H1 (cell line): ENCODE measurements at regions not wholly inside any gene's neighbourhood (a gene's known extent, or its start where the extent isn't known, plus 50 kb on each side); places are given as distances from the start of the nearest gene placed in this dataset.

ENCODE experiments used
- CTCF ChIA-PET: fragments of 300-600 bp; sonication (Branson Sonifier 250); formaldehyde crosslinking; loops from one replicate; lab custom pipeline; 2021; ENCODE audit not compliant: partially characterized antibody; lab: Charles Lee
- POLR2A ChIA-PET: fragments of 300-600 bp; sonication (Branson Sonifier 250); formaldehyde crosslinking; loops from one replicate; lab custom pipeline; 2021; ENCODE audit warnings: inconsistent platforms; ENCODE audit not compliant: partially characterized antibody; lab: Charles Lee
- DNase-seq, 2 experiments: peaks; one replicate each; pipeline versions ENCODE4 v3.0.0 to v3.0.0-alpha.2; 2010 to 2022; ENCODE audit warnings: low spot score in 2 of 2, low read depth in 1 of 2, mixed read lengths in 1 of 2
- FAIRE-seq: peaks from 2 replicates; lab custom pipeline; 2011; peaks lifted over from hg19 to GRCh38; lab: Jason Lieb, UNC
- H2AFZ ChIP-seq: 2 replicates; pipeline ENCODE4 v1.8.1; 2012; ENCODE audit warnings: low read length, inconsistent platforms
- H2AK5ac ChIP-seq: 2 replicates; pipeline ENCODE4 v1.6.1; 2013; ENCODE audit warnings: low read depth, low read length
- H2BK120ac ChIP-seq: replicated peaks from 2 replicates; pipeline ENCODE3; 2013; ENCODE audit warnings: low read depth, low read length, inconsistent platforms
- H2BK12ac ChIP-seq: 2 replicates; pipeline ENCODE4 v1.6.1; 2013; ENCODE audit warnings: low read depth, low read length
- H2BK15ac ChIP-seq: 2 replicates; pipeline ENCODE4 v1.6.1; 2013; ENCODE audit warnings: low read length
- H2BK20ac ChIP-seq: 2 replicates; pipeline ENCODE4 v1.6.1; 2013; ENCODE audit warnings: low read length
- H2BK5ac ChIP-seq: 2 replicates; pipeline ENCODE4 v1.6.1; 2013; ENCODE audit warnings: low read depth, low read length
- H3K14ac ChIP-seq: 2 replicates; pipeline ENCODE4 v1.6.1; 2013; ENCODE audit warnings: inconsistent platforms; ENCODE audit not compliant: insufficient read length
- H3K18ac ChIP-seq: 2 replicates; pipeline ENCODE4 v1.6.1; 2013; ENCODE audit warnings: low read length; ENCODE audit errors: extremely low read depth
- H3K23ac ChIP-seq: 2 replicates; pipeline ENCODE4 v1.6.1; 2013; ENCODE audit warnings: inconsistent platforms; ENCODE audit not compliant: insufficient read length
- H3K23me2 ChIP-seq: 2 replicates; pipeline ENCODE4 v1.6.1; 2013; ENCODE audit warnings: low read depth, low read length
- H3K27ac ChIP-seq: 2 replicates; pipeline ENCODE4 v1.6.1; 2011; ENCODE audit warnings: low read depth, low read length, inconsistent platforms
- H3K27me3 ChIP-seq, 4 experiments: replicated peaks in 1 of 4; 1 replicate in 1 of 4; 2 replicates in 3 of 4; pipeline versions ENCODE4 v1.6.1 to v1.8.1; 2011 to 2013; ENCODE audit warnings: low read length in 3 of 4, mild to moderate bottlenecking in 3 of 4, inconsistent platforms in 2 of 4, mixed read lengths in 2 of 4, moderate library complexity in 1 of 4; ENCODE audit not compliant: control insufficient read depth in 3 of 4, insufficient read depth in 3 of 4; ENCODE audit errors: extremely low read depth in 1 of 4
- H3K36me3 ChIP-seq, 4 experiments: 2 replicates each; pipeline versions ENCODE4 v1.6.1 to v1.8.1; 2011 to 2013; ENCODE audit warnings: mild to moderate bottlenecking in 4 of 4, low read length in 3 of 4, moderate library complexity in 2 of 4, control low read depth in 1 of 4, inconsistent platforms in 1 of 4; ENCODE audit not compliant: insufficient read depth in 4 of 4, control insufficient read depth in 2 of 4
- H3K4ac ChIP-seq: replicated peaks from 2 replicates; pipeline ENCODE3; 2013; ENCODE audit warnings: low read length, low read depth, mixed read lengths, inconsistent platforms; ENCODE audit not compliant: insufficient read length
- H3K4me1 ChIP-seq, 4 experiments: replicated peaks in 1 of 4; 1 replicate in 1 of 4; 2 replicates in 3 of 4; pipeline versions ENCODE4 v1.6.1 to v1.8.1; 2011 to 2013; ENCODE audit warnings: low read length in 3 of 4, inconsistent platforms in 2 of 4, mixed read lengths in 1 of 4; ENCODE audit not compliant: insufficient read depth in 4 of 4, control insufficient read depth in 3 of 4
- H3K4me2 ChIP-seq, 2 experiments: 2 replicates each; pipeline versions ENCODE4 v1.6.1 to v1.8.1; 2011 to 2013; ENCODE audit warnings: low read depth in 2 of 2, low read length in 2 of 2, control low read depth in 1 of 2, inconsistent platforms in 1 of 2, mild to moderate bottlenecking in 1 of 2; ENCODE audit not compliant: insufficient read depth in 1 of 2
- H3K4me3 ChIP-seq, 4 experiments: fragments of 200-600, 300-600 bp in 1 of 4; sonication (generic), shearing (Covaris generic), sonication (Bioruptor Twin) in 1 of 4; 2 replicates each; pipeline versions ENCODE4 v1.5.1 to v1.8.1; 2011 to 2016; ENCODE audit warnings: low read length in 4 of 4, low read depth in 3 of 4, control low read depth in 2 of 4, inconsistent platforms in 2 of 4, mild to moderate bottlenecking in 2 of 4, mixed read lengths in 1 of 4, moderate library complexity in 1 of 4; ENCODE audit not compliant: insufficient read depth in 2 of 4; ENCODE audit errors: extremely low read depth in 1 of 4
- H3K56ac ChIP-seq: replicated peaks from 2 replicates; pipeline ENCODE3; 2013; ENCODE audit warnings: low read depth, mild to moderate bottlenecking, mixed read lengths, low read length, inconsistent platforms; ENCODE audit not compliant: insufficient read length
- H3K79me1 ChIP-seq: 2 replicates; pipeline ENCODE4 v1.6.1; 2013; ENCODE audit warnings: low read depth, low read length, control low read depth
- H3K79me2 ChIP-seq, 2 experiments: 2 replicates each; pipeline versions ENCODE4 v1.6.1 to v1.8.1; 2012 to 2013; ENCODE audit warnings: low read length in 2 of 2, mild to moderate bottlenecking in 2 of 2, inconsistent platforms in 1 of 2; ENCODE audit not compliant: insufficient read depth in 2 of 2, control insufficient read depth in 1 of 2
- H3K9ac ChIP-seq, 4 experiments: replicated peaks in 1 of 4; 1 replicate in 1 of 4; 2 replicates in 3 of 4; pipeline versions ENCODE4 v1.6.1 to v1.8.1; 2011 to 2013; ENCODE audit warnings: low read depth in 3 of 4, low read length in 3 of 4, control low read depth in 2 of 4, mild to moderate bottlenecking in 2 of 4, moderate library complexity in 2 of 4, inconsistent platforms in 1 of 4; ENCODE audit errors: extremely low read depth in 1 of 4
- H3K9me3 ChIP-seq, 2 experiments: 2 replicates each; pipeline versions ENCODE4 v1.6.1 to v1.8.1; 2012 to 2013; ENCODE audit warnings: mild to moderate bottlenecking in 2 of 2, moderate library complexity in 2 of 2, control low read depth in 1 of 2, inconsistent platforms in 1 of 2, low read depth in 1 of 2, low read length in 1 of 2, mixed read lengths in 1 of 2; ENCODE audit not compliant: insufficient read depth in 2 of 2
- H4K20me1 ChIP-seq, 2 experiments: replicated peaks in 1 of 2; 2 replicates each; pipeline versions ENCODE3 to v1.8.1; 2011 to 2013; ENCODE audit warnings: inconsistent platforms in 2 of 2, low read length in 2 of 2, mild to moderate bottlenecking in 1 of 2; ENCODE audit not compliant: insufficient read depth in 2 of 2, control insufficient read depth in 1 of 2
- H4K5ac ChIP-seq: 2 replicates; pipeline ENCODE4 v1.6.1; 2013; ENCODE audit warnings: low read length, low read depth, mixed read lengths, inconsistent platforms; ENCODE audit not compliant: insufficient read length
- H4K8ac ChIP-seq: 2 replicates; pipeline ENCODE4 v1.8.0; 2013; ENCODE audit warnings: mild to moderate bottlenecking, moderate library complexity, low read length, inconsistent platforms; ENCODE audit not compliant: insufficient read depth; ENCODE audit errors: extremely low read depth
- H4K91ac ChIP-seq: replicated peaks from 2 replicates; pipeline ENCODE3; 2013; ENCODE audit warnings: low read length, mixed read lengths, inconsistent platforms; ENCODE audit not compliant: insufficient read length
- BACH1 ChIP-seq: IDR thresholded peaks from 2 replicates; pipeline ENCODE4 v1.6.1; 2012; ENCODE audit warnings: low read length, improper control_type of control experiment
- CBX8 ChIP-seq: fragments of 300-800, 300-1000 bp; sonication (generic); IDR thresholded peaks from 2 replicates; pipeline ENCODE4 v1.7.1; 2016; ENCODE audit warnings: low read depth, low read length, borderline replicate concordance
- HDAC2 ChIP-seq, 2 experiments: fragments of 300-600 bp in 1 of 2; sonication (generic) in 1 of 2; IDR thresholded peaks; 2 replicates each; pipeline ENCODE4 v1.6.1; 2011 to 2012; ENCODE audit warnings: low read depth in 2 of 2, low read length in 2 of 2, mild to moderate bottlenecking in 2 of 2, moderate library complexity in 2 of 2, borderline replicate concordance in 1 of 2, inconsistent platforms in 1 of 2
- NANOG ChIP-seq: IDR thresholded peaks from 2 replicates; pipeline ENCODE4 v1.6.1; 2011; ENCODE audit warnings: low read length, low read depth, mild to moderate bottlenecking, inconsistent platforms; ENCODE audit not compliant: insufficient read depth, poor library complexity, severe bottlenecking
- SIRT6 ChIP-seq: IDR thresholded peaks from one replicate; pipeline ENCODE4 v1.7.1; 2012; ENCODE audit warnings: low read length, inconsistent platforms
- SP1 ChIP-seq: IDR thresholded peaks from 2 replicates; pipeline ENCODE4 v1.6.1; 2011; ENCODE audit warnings: low read depth, low read length
- SP4 ChIP-seq: IDR thresholded peaks from 2 replicates; pipeline ENCODE4 v1.6.1; 2012; ENCODE audit warnings: low read length, inconsistent platforms
- TAF1 ChIP-seq: IDR thresholded peaks from 2 replicates; pipeline ENCODE4 v1.6.1; 2011; ENCODE audit warnings: mild to moderate bottlenecking, low read depth, low read length
- TAF7 ChIP-seq: optimal IDR thresholded peaks from 2 replicates; pipeline ENCODE3; 2011; ENCODE audit warnings: low read depth, mild to moderate bottlenecking, inconsistent platforms, low read length, moderate library complexity, borderline replicate concordance
- TCF12 ChIP-seq: IDR thresholded peaks from 2 replicates; pipeline ENCODE4 v1.6.1; 2011; ENCODE audit warnings: low read depth, mild to moderate bottlenecking, low read length
- USF2 ChIP-seq: IDR thresholded peaks from 2 replicates; pipeline ENCODE4 v1.6.1; 2011; ENCODE audit warnings: low read length, improper control_type of control experiment
- WGBS, 2 experiments: shearing (Covaris generic) in 1 of 2; methylation state at CpG; one replicate each; pipeline versions ENCODE4 v1.1.6 to v1.1.7; 2013 to 2015; ENCODE audit warnings: low lambda C conversion rate in 2 of 2, mixed read lengths in 2 of 2, inconsistent platforms in 1 of 2, low coverage in 1 of 2, missing lambda C conversion rate in 1 of 2; ENCODE audit not compliant: insufficient replicate concordance in 2 of 2, insufficient coverage in 1 of 2, insufficient read length in 1 of 2; ENCODE audit errors: extremely low coverage in 1 of 2, missing lambda C conversion rate in 1 of 2; 5-methylcytosine and 5-hydroxymethylcytosine counted together

- H3K4ac ChIP-seq: no peak overlapping the region
- H2BK20ac ChIP-seq: no peak overlapping the region
- no peak overlapping the region for H3K9ac ChIP-seq
- no peak overlapping the region for H2BK12ac ChIP-seq
- H3K36me3 ChIP-seq: no peaks in the 10 kb centered on the region
- H2BK5ac ChIP-seq: no peak overlapping the region
- ChIA-PET POLR2A (interaction anchor here (0.8 to 1.2 kb wide), 2 partner anchors 18 to 246 kb away, joined by 3 read pairs; no protein-coding TSS in a partner anchor), CTCF (interaction anchor here (0.7 to 2.6 kb wide), 4 partner anchors 9 to 353 kb away, joined by 3 to 20 read pairs (median 5); no protein-coding TSS in a partner anchor)
- FAIRE-seq (no peak), DNase-seq (no peak)
- peaks cover 6 to 26% (median 19%) of the 10 kb centered on the region in 4 experiments; a peak in 5 of 7 replicates for H3K4me1 ChIP-seq
- no peaks in the 10 kb centered on the region for H4K20me1 ChIP-seq
- no peak overlapping the region for H3K27ac ChIP-seq
- H4K5ac ChIP-seq: no peak overlapping the region
- no peak overlapping the region for H4K91ac ChIP-seq
- no peak overlapping the region for H2BK15ac ChIP-seq
- no peak overlapping the region for H3K14ac ChIP-seq
- H2AK5ac ChIP-seq: no peak overlapping the region
- H2BK120ac ChIP-seq: no peak overlapping the region
- TF ChIP-seq SP1: no peak
- TF ChIP-seq TAF7: no peak
- TF ChIP-seq SP4: no peak
- TF ChIP-seq CBX8: no peak
- no peak for TF ChIP-seq NANOG
- TF ChIP-seq BACH1: no peak
- no peak for TF ChIP-seq HDAC2 (IDR thresholded peaks at IDR 0.05; ENCODE audit: borderline replicate concordance in 1 of 2, low read depth in 2 of 2, low read length in 2 of 2)
- no peak for TF ChIP-seq TAF1
- TF ChIP-seq SIRT6: no peak
- no peak for TF ChIP-seq USF2
- no peak for TF ChIP-seq TCF12
- H3K4me2 ChIP-seq: no peak overlapping the region; a peak in 1 of 4 replicates
- no peaks in the 10 kb centered on the region for H3K9me3 ChIP-seq
- H4K8ac ChIP-seq: no peak overlapping the region
- no peak overlapping the region for H3K18ac ChIP-seq
- no peak overlapping the region for H3K23ac ChIP-seq
- no peaks in the 10 kb centered on the region for H3K27me3 ChIP-seq
- 68% methylated on average over 1 of the region's 1 CpG; no CpG with 5 or more reads in 1 of the 2 experiments for WGBS, 2 experiments
- H3K4me3 ChIP-seq: no peak overlapping the region
- no peak overlapping the region for H3K56ac ChIP-seq
- no peaks in the 10 kb centered on the region for H3K79me2 ChIP-seq
- no peaks in the 10 kb centered on the region for H3K23me2 ChIP-seq
- no peaks in the 10 kb centered on the region for H3K79me1 ChIP-seq
- no peak overlapping the region for H2AFZ ChIP-seq
Observed at GRCh38 chr4:112894951-112895350, 154.5 kb upstream of the ANK2 start.
